Testis (tissue), 2 donors: ENCODE measurements at regions not wholly inside any gene's neighbourhood (a gene's known extent, or its start where the extent isn't known, plus 50 kb on each side); places are given as distances from the start of the nearest gene placed in this dataset.

ENCODE experiments used
- DNase-seq: peaks from one replicate; pipeline ENCODE4 v3.0.0-alpha.2; 2019
- H3K27ac ChIP-seq, 2 donors: fragments of 200-600 bp; sonication (generic); one replicate each; pipeline ENCODE4 v1.5.1; 2019
- H3K27me3 ChIP-seq: fragments of 200-600 bp; sonication (generic); one replicate; pipeline ENCODE4 v1.5.1; 2019
- H3K36me3 ChIP-seq: fragments of 200-600 bp; sonication (generic); one replicate; pipeline ENCODE4 v1.5.1; 2017; ENCODE audit warnings: low read depth; ENCODE audit errors: missing control alignments
- H3K4me1 ChIP-seq: fragments of 200-600 bp; sonication (generic); one replicate; pipeline ENCODE4 v1.5.1; 2019
- H3K4me3 ChIP-seq, 2 donors: fragments of 200-600 bp; sonication (generic); one replicate each; pipeline ENCODE4 v1.5.1; 2017 to 2019
- H3K9me3 ChIP-seq: fragments of 200-600 bp; sonication (generic); one replicate; pipeline ENCODE4 v1.5.1; 2017
- CTCF ChIP-seq, 3 experiments: fragments of 450-650 bp in 2 of 3; fragments of 200-600 bp in 1 of 3; sonication (generic) in 1 of 3; IDR thresholded peaks; one replicate each; pipeline ENCODE4 v1.5.1; 2016 to 2019; ENCODE audit warnings: antibody characterized with exemption in 3 of 3, mild to moderate bottlenecking in 2 of 3, moderate library complexity in 1 of 3
- POLR2A ChIP-seq: fragments of 450-650 bp; IDR thresholded peaks from one replicate; pipeline ENCODE4 v1.6.1; 2017; ENCODE audit warnings: antibody characterized with exemption, mild to moderate bottlenecking, moderate library complexity
- WGBS, 2 donors: methylation state at CpG; one replicate each; pipeline ENCODE4 v1.1.5; 2018; 5-methylcytosine and 5-hydroxymethylcytosine counted together
- intact Hi-C: fragments of 100-400 bp; cut with DNase I; formaldehyde crosslinking; loops from one replicate; pipeline ENCODE4 v1.15.1; 2023; ENCODE audit warnings: low total_unique reads

- TF ChIP-seq POLR2A: no peak
- TF ChIP-seq CTCF (IDR thresholded peaks at IDR 0.05): no peak
- no peaks in the 10 kb centered on the region for H3K4me1 ChIP-seq
- H3K27ac ChIP-seq: no peak overlapping the region
- H3K27me3 ChIP-seq: no peaks in the 10 kb centered on the region
- H3K9me3 ChIP-seq: no peaks in the 10 kb centered on the region
- intact Hi-C loops: no loop called here
- H3K4me3 ChIP-seq: no peak overlapping the region
- DNase-seq: no peak
- WGBS, 2 donors: 76 to 84% methylated on average over 5 of the region's 5 CpGs
- no peaks in the 10 kb centered on the region for H3K36me3 ChIP-seq
These were observed 163.5 kb upstream of the LMO4 start for GRCh38 chr1:87165177-87165576.

GRCh38 chr1:87167157-87167789 lies 161.4 kb upstream of the LMO4 start:
- TF ChIP-seq CTCF (IDR thresholded peaks at IDR 0.05): no peak
- TF ChIP-seq POLR2A: no peak
- no peaks in the 10 kb centered on the region for H3K27me3 ChIP-seq
- WGBS, 2 donors: 74 to 88% methylated on average over 7 of the region's 7 CpGs
- no peaks in the 10 kb centered on the region for H3K9me3 ChIP-seq
- no peak overlapping the region for H3K27ac ChIP-seq
- no peaks in the 10 kb centered on the region for H3K36me3 ChIP-seq
- DNase-seq: no peak
- intact Hi-C loops: no loop called here
- no peak overlapping the region for H3K4me3 ChIP-seq
- no peaks in the 10 kb centered on the region for H3K4me1 ChIP-seq

GRCh38 chr1:87167848-87168525 lies 160.7 kb upstream of the LMO4 start:
- Histone ChIP-seq H3K4me1 (no peaks in the 10 kb centered on the region), H3K27me3 (no peaks in the 10 kb centered on the region), H3K27ac (no peak overlapping the region), H3K9me3 (no peaks in the 10 kb centered on the region), H3K36me3 (no peaks in the 10 kb centered on the region), H3K4me3 (no peak overlapping the region)
- intact Hi-C loops: no loop called here
- no peak for TF ChIP-seq CTCF (IDR thresholded peaks at IDR 0.05)
- TF ChIP-seq POLR2A: no peak
- 61 to 65% methylated on average over 7 of the region's 7 CpGs for WGBS, 2 donors
- no peak for DNase-seq

- no peaks in the 10 kb centered on the region for H3K9me3 ChIP-seq
- TF ChIP-seq POLR2A: no peak
- no peak for TF ChIP-seq CTCF (IDR thresholded peaks at IDR 0.05)
- DNase-seq: no peak
- H3K36me3 ChIP-seq: no peaks in the 10 kb centered on the region
- H3K4me1 ChIP-seq: no peaks in the 10 kb centered on the region
- H3K27me3 ChIP-seq: no peaks in the 10 kb centered on the region
- no peak overlapping the region for H3K4me3 ChIP-seq
- no peak overlapping the region for H3K27ac ChIP-seq
- intact Hi-C loops: no loop called here
- 81 to 87% methylated on average over 3 of the region's 3 CpGs for WGBS, 2 donors
These were observed 159.3 kb upstream of the LMO4 start for GRCh38 chr1:87169263-87169910.
